ENCODE measurements at regions not wholly inside any gene's neighbourhood (a gene's known extent, or its start where the extent isn't known, plus 50 kb on each side); places are given as distances from the start of the nearest gene placed in this dataset.
"Not testable (repeated sequence)": the region's sequence is repeated elsewhere in the genome, so short reads cannot be mapped to it uniquely, and the experiment has no call there.

DNA sequence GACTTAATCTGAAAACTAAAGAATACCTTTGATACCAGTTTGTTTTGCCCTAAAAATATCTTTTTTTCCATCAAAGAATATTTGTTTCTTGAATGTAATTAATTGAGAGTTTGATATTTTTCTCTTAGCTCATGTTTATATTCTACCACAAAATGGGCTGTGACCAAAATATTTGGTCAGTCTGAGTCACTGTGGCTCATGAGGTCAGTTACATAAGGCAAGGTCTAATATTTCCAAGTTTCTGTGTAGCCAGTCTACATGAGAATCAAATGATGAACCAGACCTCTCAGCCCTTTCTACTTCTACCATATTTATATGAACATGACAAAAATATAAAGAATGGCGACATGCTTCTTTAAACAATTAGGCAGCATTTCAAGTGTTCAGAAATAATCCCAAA lies 83.0 kb upstream of the IVNS1ABP start:
- DNase-seq = peak in 3 of 4 experiments; percentile 40 to 57 (median 52)

- no peak for DNase-seq
These were observed 81.6 kb upstream of the IVNS1ABP start for GRCh38 chr1:185398599-185398998.

DNA sequence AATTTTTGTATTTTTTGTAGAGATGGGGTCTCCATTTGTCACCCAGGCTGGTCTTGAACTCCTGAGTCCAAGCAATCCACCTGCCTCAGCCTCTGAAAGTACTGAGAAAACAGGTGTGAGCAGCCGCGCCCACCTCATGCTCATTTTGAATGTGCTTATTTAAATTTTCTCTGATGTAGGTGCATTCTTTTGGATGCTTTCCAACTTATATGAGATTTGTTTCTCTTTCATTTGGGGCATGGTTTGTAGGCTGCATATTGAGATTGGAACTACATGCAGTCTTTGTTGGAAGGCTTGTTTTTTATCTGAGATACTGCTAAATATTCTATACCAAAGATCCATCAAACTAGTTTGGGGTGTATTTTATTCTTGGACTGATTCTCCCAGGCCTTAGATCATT lies 81.0 kb upstream of the IVNS1ABP start:
- no peak for DNase-seq

GRCh38 chr1:185397183-185397582 lies 80.1 kb upstream of the IVNS1ABP start:
- DNase-seq = no peak

DNA sequence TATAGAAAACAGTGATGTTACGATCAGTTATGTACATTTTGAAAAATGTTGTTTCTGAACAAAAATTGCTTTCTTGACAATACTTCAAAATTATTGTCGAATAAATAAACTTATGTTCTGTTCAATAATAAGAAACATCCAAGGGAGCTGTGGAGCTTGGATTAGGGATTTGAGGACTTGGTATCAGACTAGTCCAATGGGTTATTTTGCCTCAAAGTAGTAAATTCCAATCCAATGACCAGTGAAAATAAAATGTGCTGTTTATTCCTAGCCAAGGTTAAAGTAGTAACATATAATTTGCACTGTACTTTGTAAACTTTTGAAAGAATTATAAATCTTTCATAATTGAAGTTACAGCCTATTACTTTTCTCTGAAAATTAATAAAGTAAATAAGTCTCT lies 79.1 kb upstream of the IVNS1ABP start:
- DNase-seq = no peak

DNA sequence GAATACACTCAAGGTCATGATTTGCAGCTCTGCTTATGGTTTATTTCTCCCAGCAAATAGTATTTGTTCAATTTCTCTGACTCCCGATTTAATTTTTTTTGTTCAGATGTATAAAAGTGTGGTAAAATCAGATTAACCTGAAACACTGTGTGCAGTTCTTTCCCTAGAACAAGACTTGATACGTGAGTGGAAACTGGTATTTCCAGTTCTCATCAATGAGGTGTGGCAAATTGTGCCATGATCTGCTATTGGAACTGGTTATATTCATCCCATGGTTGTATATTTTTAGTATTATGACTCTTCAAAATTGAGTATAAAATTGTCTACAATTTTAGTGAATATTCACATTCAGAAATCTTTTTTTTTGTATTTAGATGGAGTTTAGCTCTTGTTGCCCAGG lies 76.8 kb upstream of the IVNS1ABP start:
- DNase-seq = no peak

GRCh38 chr1:185393205-185393604 lies 76.2 kb upstream of the IVNS1ABP start:
- DNase-seq = no peak

- DNase-seq = no peak
These were observed 71.8 kb upstream of the IVNS1ABP start for GRCh38 chr1:185388815-185389214.

GRCh38 chr1:185388346-185388745 lies 71.3 kb upstream of the IVNS1ABP start:
- DNase-seq = no peak

DNA sequence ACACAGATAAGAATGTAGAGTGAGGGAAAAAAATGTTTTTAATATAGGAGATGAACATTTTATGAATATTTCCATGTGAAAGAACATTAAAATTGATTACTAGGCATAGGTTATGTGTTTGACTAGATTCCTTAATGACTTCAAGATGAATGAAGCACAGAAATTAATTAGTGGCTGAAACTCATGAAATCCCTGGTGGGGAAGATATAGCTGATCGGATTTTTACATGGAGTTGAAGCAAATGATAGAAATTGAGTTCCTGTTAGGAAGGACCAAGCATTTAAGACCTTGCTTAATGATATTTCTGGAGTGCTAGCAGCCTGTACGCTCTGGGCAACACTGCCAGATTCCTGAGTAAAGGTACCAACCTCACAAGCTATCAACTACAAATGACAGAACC lies 68.9 kb upstream of the IVNS1ABP start:
- DNase-seq = no peak

DNA sequence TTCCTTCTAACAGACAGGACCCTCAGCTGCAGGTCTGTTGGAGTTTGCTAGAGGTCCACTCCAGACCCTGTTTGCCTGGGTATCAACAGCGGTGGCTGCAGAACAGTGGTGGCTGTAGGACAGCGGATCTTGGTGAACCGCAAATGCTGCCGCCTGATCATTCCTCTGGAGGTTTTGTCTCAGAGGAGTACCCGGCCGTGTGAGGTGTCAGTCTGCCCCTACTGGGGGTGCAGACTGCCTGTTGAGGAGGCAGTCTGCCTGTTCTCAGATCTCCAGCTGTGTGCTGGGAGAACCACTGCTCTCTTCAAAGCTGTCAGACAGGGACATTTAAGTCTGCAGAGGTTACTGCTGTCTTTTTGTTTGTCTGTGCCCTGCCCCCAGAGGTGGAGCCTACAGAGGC lies 66.8 kb upstream of the IVNS1ABP start:
- not testable (repeated sequence) for DNase-seq

DNA sequence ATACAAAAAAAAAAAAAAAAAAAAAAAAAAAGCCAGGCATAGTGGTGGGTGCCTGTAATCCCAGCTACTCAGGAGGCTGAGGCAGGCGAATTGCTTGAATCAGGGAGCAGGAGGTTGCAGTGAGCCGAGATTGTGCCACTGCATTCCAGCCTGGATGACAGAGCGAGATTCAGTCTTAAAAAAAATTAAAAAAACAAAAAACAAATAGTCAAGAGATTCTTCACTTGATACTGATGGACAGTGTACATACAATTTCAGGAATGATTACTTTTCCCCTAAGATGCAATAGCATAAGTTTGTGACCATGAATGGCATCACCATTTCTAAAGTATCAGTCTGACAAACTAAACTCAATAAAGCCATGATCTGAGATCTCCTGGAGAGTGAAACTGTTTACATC lies 60.8 kb upstream of the IVNS1ABP start:
- DNase-seq = no peak

- DNase-seq = peak; percentile 82 to 94 (median 84)
These were observed 60.0 kb upstream of the IVNS1ABP start for GRCh38 chr1:185376840-185377635.

DNA sequence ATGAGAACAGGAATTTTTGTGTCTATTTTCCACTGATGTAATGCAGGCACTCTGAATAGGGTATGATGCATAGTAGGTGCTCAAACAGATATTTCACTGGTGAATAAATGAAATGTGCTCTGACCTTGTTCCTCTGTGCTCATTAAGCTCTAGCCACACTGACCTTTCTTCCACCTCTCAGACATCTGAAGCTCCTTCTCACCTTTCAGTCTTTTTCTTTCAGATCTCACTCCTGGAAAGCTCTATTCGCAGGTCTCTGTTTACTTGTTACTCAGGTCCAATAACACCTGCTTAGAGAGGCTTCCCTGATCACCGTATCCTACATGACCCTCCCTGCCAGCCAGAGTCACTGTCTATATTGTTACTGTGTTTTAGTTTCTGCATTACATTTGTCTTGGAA lies 59.2 kb upstream of the IVNS1ABP start:
- DNase-seq = no peak

GRCh38 chr1:185375583-185375982 lies 58.5 kb upstream of the IVNS1ABP start:
- peak; percentile 82 to 95 (median 86) for DNase-seq

DNA sequence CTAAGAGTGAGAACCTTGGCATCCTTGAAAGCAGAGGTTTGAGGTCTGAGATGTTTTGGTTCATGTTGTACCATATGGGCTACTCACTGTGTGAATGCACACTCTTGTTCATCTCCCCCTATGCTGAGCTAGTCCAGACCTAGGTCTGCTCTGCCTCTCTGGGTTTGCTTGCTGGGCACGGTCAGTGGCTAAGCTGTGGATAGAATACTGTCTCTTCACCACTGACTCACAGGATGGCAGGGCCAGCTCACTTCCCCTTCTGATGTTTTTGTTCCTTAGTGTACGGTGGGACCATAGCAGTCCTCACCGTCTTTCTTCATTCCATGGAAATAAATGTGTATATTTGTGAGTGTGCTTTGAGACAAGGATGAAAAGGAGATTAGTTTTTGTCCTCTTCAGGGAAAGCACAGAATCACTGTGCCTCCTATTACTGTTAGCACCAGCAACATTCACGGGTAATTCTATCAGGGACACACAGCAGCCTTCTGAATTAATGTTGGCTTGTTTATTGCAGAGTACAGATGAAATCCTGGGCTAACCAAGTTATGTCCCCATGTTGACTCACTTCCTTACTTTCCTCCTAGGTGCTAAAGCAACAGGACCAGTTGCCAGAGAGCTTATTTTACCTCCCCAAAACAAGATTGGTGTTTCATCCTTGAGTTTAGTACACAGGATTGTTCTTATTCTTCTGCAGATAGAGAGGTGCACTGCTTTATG lies 56.9 kb upstream of the IVNS1ABP start:
- DNase-seq = peak; percentile 82 to 90 (median 85)

DNA sequence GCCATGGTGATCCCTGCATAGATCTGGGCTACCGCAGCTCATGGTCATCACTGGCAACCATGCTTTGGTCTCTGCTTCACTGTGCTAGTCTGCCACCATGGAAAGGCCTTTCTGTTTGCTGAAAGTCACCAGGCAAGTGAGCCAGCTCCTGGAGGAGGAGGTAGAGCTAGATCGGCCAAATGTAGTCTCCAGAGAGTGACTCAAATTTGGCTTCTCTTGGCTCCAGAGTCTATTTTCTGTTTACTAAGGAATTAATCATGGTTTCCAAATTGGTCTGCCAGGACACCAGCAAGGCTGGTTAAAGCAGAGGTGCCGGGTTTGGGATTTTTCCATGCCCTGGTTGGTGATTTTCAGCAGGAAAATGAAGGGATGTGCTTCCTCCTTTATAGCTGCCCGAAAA lies 52.7 kb upstream of the IVNS1ABP start:
- DNase-seq = no peak

- DNase-seq = no peak
These were observed 52.0 kb upstream of the IVNS1ABP start for GRCh38 chr1:185368913-185369491.

DNA sequence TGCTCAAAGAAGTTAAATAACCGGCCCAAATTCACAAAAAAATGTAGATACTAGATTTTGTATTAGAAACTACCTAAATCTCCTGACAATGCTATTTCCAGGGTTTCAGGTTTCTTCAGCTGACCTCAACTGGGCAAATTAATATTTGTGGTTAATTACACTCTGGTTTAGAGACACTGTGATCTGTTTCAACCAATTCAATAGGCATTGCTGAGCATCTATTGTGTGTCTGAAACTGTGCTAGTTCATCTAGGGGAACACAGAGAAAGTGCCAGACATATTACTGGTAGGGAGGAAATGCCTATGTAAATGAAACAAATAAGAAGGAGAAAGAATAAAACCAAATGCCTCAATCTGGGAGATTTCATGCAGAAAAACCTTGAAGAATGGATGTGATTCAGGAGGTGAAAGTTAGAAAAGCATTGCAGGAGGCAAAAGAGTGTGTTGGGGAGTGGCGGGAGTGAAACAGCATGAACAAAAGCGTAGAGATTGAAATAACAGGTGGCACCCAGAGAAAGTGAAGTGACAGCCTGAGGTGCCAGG lies 51.3 kb upstream of the IVNS1ABP start:
- DNase-seq = no peak

DNA sequence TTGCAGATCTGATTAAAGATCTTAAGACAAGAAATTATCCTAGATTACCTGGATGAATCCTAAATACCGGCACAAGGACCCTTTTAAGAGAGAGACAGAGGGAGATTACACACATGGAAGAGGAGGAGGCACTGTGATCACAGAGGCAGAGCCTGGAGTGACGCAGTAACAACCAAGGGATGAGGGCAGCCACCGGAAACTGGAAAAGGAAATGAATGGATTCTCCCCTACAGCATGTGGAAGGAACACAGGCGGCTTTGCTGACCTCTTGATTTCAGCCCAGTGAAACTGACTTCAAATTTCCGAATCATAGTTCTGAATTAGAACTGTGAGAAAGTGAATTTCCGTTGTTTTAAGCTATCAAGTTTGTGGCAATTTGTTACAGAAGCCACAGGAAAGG lies 50.2 kb upstream of the IVNS1ABP start:
- DNase-seq = no peak
